Activated CD4-positive, alpha-beta memory T cell treated with anti-CD3 and anti-CD28 coated beads, Interleukin-2, amount 10 ng/mL, durations not matched to agents 7 days and 5 days (primary cell): ENCODE measurements at regions not wholly inside any gene's neighbourhood (a gene's known extent, or its start where the extent isn't known, plus 50 kb on each side); places are given as distances from the start of the nearest gene placed in this dataset.

Experiments used
- CTCF ChIA-PET: fragments of 350-600 bp; sonication (Branson Sonifier 250); formaldehyde crosslinking; loops from one replicate; lab custom pipeline; 2021; ENCODE audit warnings: antibody characterized with exemption, inconsistent platforms; lab: Charles Lee
- POLR2A ChIA-PET: fragments of 350-600 bp; sonication (Branson Sonifier 250); formaldehyde crosslinking; loops from one replicate; lab custom pipeline; 2021; ENCODE audit warnings: antibody characterized with exemption; lab: Charles Lee
- DNase-seq: peaks from one replicate; pipeline ENCODE4 v3.0.0-alpha.2; 2020
- H3K27ac Mint-ChIP-seq: one replicate; pipeline ENCODE4 v1.8.0; 2021; ENCODE audit warnings: mild to moderate bottlenecking, mixed read lengths
- H3K27me3 Mint-ChIP-seq: one replicate; pipeline ENCODE4 v1.8.0; 2021; ENCODE audit warnings: mixed read lengths
- H3K36me3 Mint-ChIP-seq: one replicate; pipeline ENCODE4 v1.8.0; 2021; ENCODE audit warnings: low read depth, mixed read lengths
- H3K4me1 Mint-ChIP-seq: one replicate; pipeline ENCODE4 v1.8.0; 2021; ENCODE audit warnings: mixed read lengths
- H3K4me3 Mint-ChIP-seq: one replicate; pipeline ENCODE4 v1.8.0; 2021; ENCODE audit warnings: mild to moderate bottlenecking, mixed read lengths
- H3K9me3 Mint-ChIP-seq: one replicate; pipeline ENCODE4 v1.8.0; 2021; ENCODE audit warnings: mixed read lengths

GRCh38 chr6:132214716-132215115 lies 186.6 kb downstream of the MOXD1 start:
- no peaks in the 10 kb centered on the region for H3K9me3 Mint-ChIP-seq
- H3K27me3 Mint-ChIP-seq = peaks cover 6% of the 10 kb centered on the region
- H3K4me3 Mint-ChIP-seq = no peak overlapping the region
- POLR2A ChIA-PET = no interaction called here
- CTCF ChIA-PET = no interaction called here
- no peaks in the 10 kb centered on the region for H3K4me1 Mint-ChIP-seq
- H3K36me3 Mint-ChIP-seq = no peaks in the 10 kb centered on the region
- no peak for DNase-seq
- H3K27ac Mint-ChIP-seq = no peak overlapping the region

GRCh38 chr6:132213732-132214131 lies 187.5 kb downstream of the MOXD1 start:
- Mint-ChIP-seq H3K27me3 (peaks cover 6% of the 10 kb centered on the region), H3K36me3 (no peaks in the 10 kb centered on the region), H3K27ac (no peak overlapping the region), H3K9me3 (no peaks in the 10 kb centered on the region), H3K4me1 (no peaks in the 10 kb centered on the region), H3K4me3 (no peak overlapping the region)
- DNase-seq = no peak
- CTCF ChIA-PET = no interaction called here
- POLR2A ChIA-PET = no interaction called here

GRCh38 chr6:132213191-132213590 lies 188.1 kb downstream of the MOXD1 start:
- DNase-seq = no peak
- Mint-ChIP-seq H3K4me1 (no peaks in the 10 kb centered on the region), H3K4me3 (no peak overlapping the region), H3K27ac (no peak overlapping the region), H3K27me3 (peaks cover 4% of the 10 kb centered on the region), H3K9me3 (no peaks in the 10 kb centered on the region), H3K36me3 (no peaks in the 10 kb centered on the region)
- ChIA-PET CTCF (no interaction called here), POLR2A (no interaction called here)

- no peak for DNase-seq
- Mint-ChIP-seq H3K4me1 (no peaks in the 10 kb centered on the region), H3K36me3 (no peaks in the 10 kb centered on the region), H3K27me3 (peaks cover 10% of the 10 kb centered on the region), H3K4me3 (no peak overlapping the region), H3K27ac (no peak overlapping the region), H3K9me3 (no peaks in the 10 kb centered on the region)
- CTCF ChIA-PET = no interaction called here
- POLR2A ChIA-PET = no interaction called here
Observed at GRCh38 chr6:132210886-132211563, 190.2 kb downstream of the MOXD1 start.

- CTCF ChIA-PET = no interaction called here
- POLR2A ChIA-PET = no interaction called here
- no peaks in the 10 kb centered on the region for H3K4me1 Mint-ChIP-seq
- no peaks in the 10 kb centered on the region for H3K9me3 Mint-ChIP-seq
- no peak overlapping the region for H3K4me3 Mint-ChIP-seq
- no peak for DNase-seq
- H3K27ac Mint-ChIP-seq = no peak overlapping the region
- peaks cover 12% of the 10 kb centered on the region for H3K27me3 Mint-ChIP-seq
- H3K36me3 Mint-ChIP-seq = no peaks in the 10 kb centered on the region
Observed at GRCh38 chr6:132209351-132209750, 191.9 kb downstream of the MOXD1 start.

- no peaks in the 10 kb centered on the region for H3K9me3 Mint-ChIP-seq
- peaks cover 10% of the 10 kb centered on the region for H3K27me3 Mint-ChIP-seq
- no peak overlapping the region for H3K27ac Mint-ChIP-seq
- CTCF ChIA-PET = no interaction called here
- H3K36me3 Mint-ChIP-seq = no peaks in the 10 kb centered on the region
- POLR2A ChIA-PET = no interaction called here
- H3K4me3 Mint-ChIP-seq = no peak overlapping the region
- no peaks in the 10 kb centered on the region for H3K4me1 Mint-ChIP-seq
- DNase-seq = no peak
Observed at GRCh38 chr6:132207991-132208390, 193.3 kb downstream of the MOXD1 start.

- no peak overlapping the region for H3K27ac Mint-ChIP-seq
- H3K4me1 Mint-ChIP-seq = no peaks in the 10 kb centered on the region
- peaks cover 9% of the 10 kb centered on the region for H3K27me3 Mint-ChIP-seq
- no peaks in the 10 kb centered on the region for H3K9me3 Mint-ChIP-seq
- no peak overlapping the region for H3K4me3 Mint-ChIP-seq
- POLR2A ChIA-PET = no interaction called here
- H3K36me3 Mint-ChIP-seq = no peaks in the 10 kb centered on the region
- no peak for DNase-seq
- CTCF ChIA-PET = interaction anchor here (1.0 kb wide), 1 partner anchor 12 kb away, joined by 3 read pairs; no protein-coding TSS in a partner anchor
Observed at GRCh38 chr6:132205946-132206345, 195.3 kb downstream of the MOXD1 start.

- no peaks in the 10 kb centered on the region for H3K4me1 Mint-ChIP-seq
- no peaks in the 10 kb centered on the region for H3K9me3 Mint-ChIP-seq
- no peak overlapping the region for H3K27ac Mint-ChIP-seq
- ChIA-PET CTCF (no interaction called here), POLR2A (no interaction called here)
- H3K36me3 Mint-ChIP-seq = no peaks in the 10 kb centered on the region
- DNase-seq = no peak
- no peak overlapping the region for H3K4me3 Mint-ChIP-seq
- peaks cover 9% of the 10 kb centered on the region for H3K27me3 Mint-ChIP-seq
Observed at GRCh38 chr6:132204591-132204990, 196.7 kb downstream of the MOXD1 start.

GRCh38 chr6:132202574-132202973 lies 198.7 kb downstream of the MOXD1 start:
- no peak for DNase-seq
- Mint-ChIP-seq H3K27ac (no peak overlapping the region), H3K36me3 (no peaks in the 10 kb centered on the region), H3K9me3 (no peaks in the 10 kb centered on the region), H3K27me3 (peaks cover 9% of the 10 kb centered on the region), H3K4me1 (no peaks in the 10 kb centered on the region), H3K4me3 (no peak overlapping the region)
- POLR2A ChIA-PET = no interaction called here
- CTCF ChIA-PET = no interaction called here

- no peaks in the 10 kb centered on the region for H3K36me3 Mint-ChIP-seq
- ChIA-PET CTCF (no interaction called here), POLR2A (no interaction called here)
- H3K27ac Mint-ChIP-seq = no peak overlapping the region
- no peak for DNase-seq
- H3K27me3 Mint-ChIP-seq = peaks cover 1% of the 10 kb centered on the region
- no peak overlapping the region for H3K4me3 Mint-ChIP-seq
- no peaks in the 10 kb centered on the region for H3K4me1 Mint-ChIP-seq
- H3K9me3 Mint-ChIP-seq = no peaks in the 10 kb centered on the region
Observed at GRCh38 chr6:132199343-132199742, 201.9 kb downstream of the MOXD1 start.

GRCh38 chr6:132198896-132199295 lies 202.4 kb downstream of the MOXD1 start:
- no peaks in the 10 kb centered on the region for H3K9me3 Mint-ChIP-seq
- no peak overlapping the region for H3K4me3 Mint-ChIP-seq
- ChIA-PET CTCF (no interaction called here), POLR2A (no interaction called here)
- H3K36me3 Mint-ChIP-seq = no peaks in the 10 kb centered on the region
- no peak for DNase-seq
- H3K27ac Mint-ChIP-seq = no peak overlapping the region
- no peaks in the 10 kb centered on the region for H3K4me1 Mint-ChIP-seq
- H3K27me3 Mint-ChIP-seq = peaks cover 1% of the 10 kb centered on the region

GRCh38 chr6:132198040-132198439 lies 203.2 kb downstream of the MOXD1 start:
- POLR2A ChIA-PET = no interaction called here
- DNase-seq = no peak
- no peak overlapping the region for H3K4me3 Mint-ChIP-seq
- H3K36me3 Mint-ChIP-seq = no peaks in the 10 kb centered on the region
- H3K9me3 Mint-ChIP-seq = no peaks in the 10 kb centered on the region
- H3K27ac Mint-ChIP-seq = no peak overlapping the region
- CTCF ChIA-PET = interaction anchor here (0.6 kb wide), 1 partner anchor 398 kb away, joined by 5 read pairs; no protein-coding TSS in a partner anchor
- no peaks in the 10 kb centered on the region for H3K4me1 Mint-ChIP-seq
- peaks cover 1% of the 10 kb centered on the region for H3K27me3 Mint-ChIP-seq

GRCh38 chr6:132194529-132194928 lies 206.7 kb downstream of the MOXD1 start:
- CTCF ChIA-PET = no interaction called here

GRCh38 chr6:132192631-132193030 lies 208.6 kb downstream of the MOXD1 start:
- no peak for DNase-seq
- H3K4me1 Mint-ChIP-seq = no peaks in the 10 kb centered on the region
- H3K36me3 Mint-ChIP-seq = no peaks in the 10 kb centered on the region
- no peak overlapping the region for H3K4me3 Mint-ChIP-seq
- CTCF ChIA-PET = no interaction called here
- no peaks in the 10 kb centered on the region for H3K9me3 Mint-ChIP-seq
- H3K27ac Mint-ChIP-seq = no peak overlapping the region
- POLR2A ChIA-PET = no interaction called here
- no peaks in the 10 kb centered on the region for H3K27me3 Mint-ChIP-seq

More at GRCh38 chr6:132194529-132194928, 206.7 kb downstream of the MOXD1 start:
- H3K27me3 Mint-ChIP-seq = no peaks in the 10 kb centered on the region
- no peaks in the 10 kb centered on the region for H3K9me3 Mint-ChIP-seq
- POLR2A ChIA-PET = no interaction called here
- no peak overlapping the region for H3K27ac Mint-ChIP-seq
- no peaks in the 10 kb centered on the region for H3K4me1 Mint-ChIP-seq
- no peak overlapping the region for H3K4me3 Mint-ChIP-seq
- no peaks in the 10 kb centered on the region for H3K36me3 Mint-ChIP-seq
- no peak for DNase-seq
